Coronary artery (tissue), 2 donors: ENCODE measurements at regions not wholly inside any gene's neighbourhood (a gene's known extent, or its start where the extent isn't known, plus 50 kb on each side); places are given as distances from the start of the nearest gene placed in this dataset.

Experiments
- DNase-seq: peaks from one replicate; pipeline ENCODE4 v3.0.0-alpha.2; 2017; ENCODE audit warnings: low spot score
- H3K27ac ChIP-seq, 2 donors: fragments of 200-600 bp; sonication (generic); one replicate each; pipeline ENCODE4 v1.5.1; 2016 to 2019
- H3K4me3 ChIP-seq: fragments of 200-600 bp; sonication (generic); 2 replicates; pipeline ENCODE4 v1.5.1; 2016; ENCODE audit warnings: mild to moderate bottlenecking, moderate library complexity
- TF ChIP-seq, protein P1 (sequence below): fragments of 200-600 bp; sonication (generic); IDR thresholded peaks from one replicate; pipeline ENCODE4 v1.5.1; 2019; ENCODE audit warnings: antibody characterized with exemption

DNA sequence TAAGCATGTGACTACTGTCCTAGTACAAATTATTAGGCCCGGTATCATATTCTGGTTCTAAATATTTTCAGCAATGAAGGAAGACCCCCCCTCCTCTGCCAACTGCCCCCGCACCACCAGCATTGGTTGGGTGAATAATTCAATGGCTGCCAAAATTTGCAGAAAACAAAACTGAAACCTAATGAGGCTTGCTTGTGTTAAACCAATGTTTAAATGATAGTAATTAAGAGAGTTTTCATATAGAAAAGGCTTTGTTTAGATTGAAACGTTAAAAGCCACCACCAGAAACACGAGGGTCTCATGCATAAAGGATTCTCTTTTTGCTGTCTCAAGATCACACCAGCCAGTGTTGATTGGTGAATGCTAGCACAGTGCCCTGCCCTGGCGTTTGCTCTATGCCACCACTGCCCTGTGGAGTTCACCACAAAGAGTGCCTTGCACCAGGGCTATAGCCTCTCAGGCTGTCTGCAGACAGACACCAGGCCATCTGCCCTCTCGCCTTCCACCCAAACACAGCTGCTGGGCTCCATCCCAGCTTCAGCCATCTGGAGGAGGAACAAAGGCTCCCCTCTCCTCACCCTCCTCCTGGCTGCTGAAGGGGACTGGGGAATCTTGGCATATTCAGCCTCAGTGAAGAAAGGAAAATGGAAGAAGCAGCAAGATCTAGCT lies 200.3 kb upstream of the PFN2 start:
- H3K27ac ChIP-seq, result no peak overlapping the region

DNA sequence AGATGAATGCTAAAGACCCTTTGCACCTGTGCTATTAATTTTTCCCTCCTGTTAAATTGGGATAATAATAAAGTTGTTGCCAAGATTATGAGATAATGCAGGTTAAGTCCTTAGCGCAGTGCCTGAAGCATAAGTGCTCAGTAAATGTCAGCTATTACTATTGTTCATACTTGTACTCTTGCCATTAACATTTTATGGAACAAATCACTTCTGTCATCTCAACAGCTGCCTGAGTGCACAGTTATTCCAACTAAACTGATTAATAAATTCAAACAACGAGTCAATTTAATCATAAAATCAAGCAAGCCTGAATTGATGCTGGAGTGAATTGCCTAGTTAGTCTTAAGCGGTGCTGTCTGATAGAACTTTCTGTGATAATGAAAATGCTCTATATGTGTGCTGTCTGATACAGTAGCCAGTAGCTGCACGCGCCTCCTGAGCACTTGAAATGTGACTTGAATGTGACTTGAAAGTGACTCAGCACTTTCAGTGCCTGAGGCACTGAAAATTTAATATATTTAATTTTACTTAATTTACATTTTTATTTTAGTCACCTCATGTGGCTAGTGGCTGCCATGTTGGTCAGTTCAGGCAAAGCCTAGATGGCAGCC lies 198.7 kb upstream of the PFN2 start:
- H3K27ac ChIP-seq, result no peak overlapping the region
- no peak overlapping the region for H3K4me3 ChIP-seq
- TF ChIP-seq, protein P1, sequence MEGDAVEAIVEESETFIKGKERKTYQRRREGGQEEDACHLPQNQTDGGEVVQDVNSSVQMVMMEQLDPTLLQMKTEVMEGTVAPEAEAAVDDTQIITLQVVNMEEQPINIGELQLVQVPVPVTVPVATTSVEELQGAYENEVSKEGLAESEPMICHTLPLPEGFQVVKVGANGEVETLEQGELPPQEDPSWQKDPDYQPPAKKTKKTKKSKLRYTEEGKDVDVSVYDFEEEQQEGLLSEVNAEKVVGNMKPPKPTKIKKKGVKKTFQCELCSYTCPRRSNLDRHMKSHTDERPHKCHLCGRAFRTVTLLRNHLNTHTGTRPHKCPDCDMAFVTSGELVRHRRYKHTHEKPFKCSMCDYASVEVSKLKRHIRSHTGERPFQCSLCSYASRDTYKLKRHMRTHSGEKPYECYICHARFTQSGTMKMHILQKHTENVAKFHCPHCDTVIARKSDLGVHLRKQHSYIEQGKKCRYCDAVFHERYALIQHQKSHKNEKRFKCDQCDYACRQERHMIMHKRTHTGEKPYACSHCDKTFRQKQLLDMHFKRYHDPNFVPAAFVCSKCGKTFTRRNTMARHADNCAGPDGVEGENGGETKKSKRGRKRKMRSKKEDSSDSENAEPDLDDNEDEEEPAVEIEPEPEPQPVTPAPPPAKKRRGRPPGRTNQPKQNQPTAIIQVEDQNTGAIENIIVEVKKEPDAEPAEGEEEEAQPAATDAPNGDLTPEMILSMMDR, result no peak
- no peak for DNase-seq

More for the DNA sequence above, 200.3 kb upstream of the PFN2 start:
- H3K4me3 ChIP-seq, result no peak overlapping the region
- TF ChIP-seq, protein P1, result no peak
- DNase-seq, result no peak

DNA sequence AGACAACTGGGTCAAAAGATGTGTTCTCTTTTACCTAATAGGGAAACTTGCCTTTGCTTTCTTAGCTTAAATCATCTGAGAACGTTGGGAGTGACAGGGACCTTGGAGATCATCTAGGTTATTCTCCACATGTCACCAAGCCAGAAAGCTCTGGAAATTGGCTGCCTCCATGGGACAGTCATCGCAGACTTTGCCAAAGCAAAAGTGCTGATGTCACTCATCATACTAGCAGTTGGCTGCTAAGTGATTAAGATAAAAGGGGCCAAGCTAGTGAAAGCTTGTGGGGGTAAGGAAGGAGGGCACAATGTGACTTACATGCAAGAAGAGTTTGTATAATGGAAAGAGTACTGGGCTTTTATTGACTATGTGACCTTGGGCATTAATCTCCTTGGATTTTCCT lies 198.0 kb upstream of the PFN2 start:
- TF ChIP-seq, protein P1, result no peak
- H3K27ac ChIP-seq, result no peak overlapping the region
- no peak overlapping the region for H3K4me3 ChIP-seq
- no peak for DNase-seq

DNA sequence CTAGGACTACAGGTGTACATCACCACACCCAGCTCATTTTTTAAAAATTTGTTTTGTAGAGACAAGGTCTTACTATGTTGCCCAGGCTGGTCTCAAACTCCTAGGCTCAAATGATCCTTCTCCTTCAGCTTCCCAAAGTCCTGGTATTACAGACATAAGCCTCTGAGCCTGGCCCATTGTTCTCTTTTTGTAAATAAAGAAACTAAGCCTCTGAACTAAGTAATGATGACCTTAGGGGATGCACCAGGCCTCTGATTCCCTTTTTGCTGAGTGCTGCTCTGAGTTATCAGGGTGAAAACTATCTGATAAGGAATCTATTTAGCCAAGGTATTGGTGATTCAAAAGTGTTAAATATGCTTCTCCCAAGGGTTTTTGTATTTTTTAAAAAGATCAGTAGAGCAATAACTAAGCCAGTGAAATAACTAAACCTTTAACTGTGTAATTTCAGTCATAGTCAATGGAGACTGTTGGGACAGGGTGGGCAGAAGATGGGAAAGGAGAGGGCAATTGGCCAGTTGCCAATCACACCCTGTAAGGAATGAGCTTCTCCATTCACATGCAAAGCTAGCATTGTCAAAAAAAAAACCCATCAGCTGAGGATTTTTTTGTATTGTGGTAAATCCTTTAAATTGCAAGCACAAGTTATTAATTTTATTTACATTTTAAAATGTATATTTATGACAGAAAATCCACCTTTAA lies 194.8 kb upstream of the PFN2 start:
- Histone ChIP-seq H3K27ac (no peak overlapping the region), H3K4me3 (no peak overlapping the region)
- TF ChIP-seq, protein P1, result no peak
- no peak for DNase-seq

DNA sequence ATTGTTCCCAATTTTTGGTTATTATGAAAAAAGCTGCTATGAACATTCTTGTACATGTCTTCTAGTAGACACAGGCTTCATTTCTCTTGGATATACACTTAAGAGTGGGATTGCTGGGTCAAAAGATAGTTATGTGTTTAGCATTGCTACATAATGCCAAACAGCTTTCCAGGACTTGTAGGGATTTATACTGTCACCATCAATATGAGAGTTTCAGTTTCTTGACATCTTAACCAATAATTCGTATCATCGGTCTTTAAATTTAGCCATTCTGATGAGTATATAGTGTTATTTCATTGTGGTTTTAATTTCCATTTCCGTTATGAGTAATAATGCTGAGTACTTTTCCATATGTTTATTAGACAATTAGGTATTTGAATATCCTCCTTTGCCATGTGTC lies 190.3 kb upstream of the PFN2 start:
- Histone ChIP-seq H3K4me3 (no peak overlapping the region), H3K27ac (no peak overlapping the region)
- DNase-seq, result no peak
- TF ChIP-seq, protein P1, result no peak

DNA sequence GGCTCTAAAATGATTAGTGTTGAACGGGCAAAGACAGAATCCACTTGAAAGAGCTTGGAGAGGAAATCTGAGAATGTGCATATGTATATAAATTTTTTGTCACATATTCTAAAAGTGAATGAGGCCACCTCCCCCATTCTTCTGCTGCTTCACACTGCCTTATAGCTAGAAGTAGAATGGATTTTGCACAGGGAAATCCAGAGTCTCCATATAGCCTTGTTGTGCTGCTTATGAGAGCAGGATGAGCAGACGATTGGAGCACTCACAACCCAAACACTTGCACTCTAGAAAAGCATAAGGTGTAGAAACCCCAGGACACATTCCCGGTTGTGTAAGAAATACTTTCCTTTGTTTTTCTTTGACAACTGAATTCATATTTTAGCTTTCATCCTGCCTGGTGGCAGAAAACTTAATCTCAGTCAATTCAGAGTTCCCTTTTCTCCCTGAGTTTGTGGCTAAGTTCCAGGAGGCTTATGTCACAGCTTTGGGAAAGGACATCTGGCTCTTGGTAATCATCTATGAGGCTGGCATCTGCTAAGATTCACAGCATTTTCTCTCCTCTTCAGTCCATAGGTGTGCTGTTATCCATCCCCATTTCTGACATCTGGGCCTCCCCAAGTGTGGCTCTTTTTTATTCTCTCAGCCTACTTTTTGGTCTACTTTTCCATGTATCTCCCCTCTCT lies 188.4 kb upstream of the PFN2 start:
- no peak overlapping the region for H3K4me3 ChIP-seq
- no peak for DNase-seq
- TF ChIP-seq, protein P1, result no peak
- H3K27ac ChIP-seq, result no peak overlapping the region
